ENCODE measurements at regions not wholly inside any gene's neighbourhood (a gene's known extent, or its start where the extent isn't known, plus 50 kb on each side); places are given as distances from the start of the nearest gene placed in this dataset.

GRCh38 chr5:36443941-36444340 lies 142.2 kb upstream of the RANBP3L start:
- in situ Hi-C loops (cut with HindIII; ENCODE audit: low sequenced_read_pairs) = no loop called here
- TF ChIP-seq CTCF (IDR thresholded peaks at IDR 0.05; ENCODE audit: low read depth, low read length) = no peak

GRCh38 chr5:36444582-36445418 lies 143.1 kb upstream of the RANBP3L start:
- no peak for TF ChIP-seq CTCF (IDR thresholded peaks at IDR 0.05; ENCODE audit: low read depth, low read length)
- in situ Hi-C loops (cut with HindIII; ENCODE audit: low sequenced_read_pairs) = no loop called here
- no peak overlapping the region for H3K4me3 ChIP-seq (ENCODE audit: low read depth, low read length)
- DNase-seq (ENCODE audit: low read depth, low spot score) = peak; percentile 58

More at GRCh38 chr5:36443941-36444340, 142.2 kb upstream of the RANBP3L start:
- H3K4me3 ChIP-seq (ENCODE audit: low read depth, low read length) = no peak overlapping the region
- no peak for DNase-seq (ENCODE audit: low read depth, low spot score)

GRCh38 chr5:36447776-36448175 lies 146.1 kb upstream of the RANBP3L start:
- no peak for DNase-seq (ENCODE audit: low read depth, low spot score)
- no peak for TF ChIP-seq CTCF (IDR thresholded peaks at IDR 0.05; ENCODE audit: low read depth, low read length)
- in situ Hi-C loops (cut with HindIII; ENCODE audit: low sequenced_read_pairs) = no loop called here
- no peak overlapping the region for H3K4me3 ChIP-seq (ENCODE audit: low read depth, low read length)

GRCh38 chr5:36450229-36451014 lies 148.7 kb upstream of the RANBP3L start:
- no peak overlapping the region for H3K4me3 ChIP-seq (ENCODE audit: low read depth, low read length)
- TF ChIP-seq CTCF (IDR thresholded peaks at IDR 0.05; ENCODE audit: low read depth, low read length) = no peak
- DNase-seq (ENCODE audit: low read depth, low spot score) = no peak
- in situ Hi-C loops (cut with HindIII; ENCODE audit: low sequenced_read_pairs) = no loop called here

- TF ChIP-seq CTCF (IDR thresholded peaks at IDR 0.05; ENCODE audit: low read depth, low read length) = no peak
- in situ Hi-C loops (cut with HindIII; ENCODE audit: low sequenced_read_pairs) = no loop called here
- DNase-seq (ENCODE audit: low read depth, low spot score) = no peak
- no peak overlapping the region for H3K4me3 ChIP-seq (ENCODE audit: low read depth, low read length)
Measured at GRCh38 chr5:36452424-36453006, 150.8 kb upstream of the RANBP3L start.

- no peak for TF ChIP-seq CTCF (IDR thresholded peaks at IDR 0.05; ENCODE audit: low read depth, low read length)
- DNase-seq (ENCODE audit: low read depth, low spot score) = peak; percentile 52
- in situ Hi-C loops (cut with HindIII; ENCODE audit: low sequenced_read_pairs) = no loop called here
- no peak overlapping the region for H3K4me3 ChIP-seq (ENCODE audit: low read depth, low read length)
Measured at GRCh38 chr5:36457511-36458270, 148.7 kb upstream of the SLC1A3 start.

Data from astrocyte of the spinal cord (primary cell).